ENCODE measurements at regions not wholly inside any gene's neighbourhood (a gene's known extent, or its start where the extent isn't known, plus 50 kb on each side); places are given as distances from the start of the nearest gene placed in this dataset.
"Not testable (repeated sequence)": the region's sequence is repeated elsewhere in the genome, so short reads cannot be mapped to it uniquely, and the experiment has no call there.

DNA sequence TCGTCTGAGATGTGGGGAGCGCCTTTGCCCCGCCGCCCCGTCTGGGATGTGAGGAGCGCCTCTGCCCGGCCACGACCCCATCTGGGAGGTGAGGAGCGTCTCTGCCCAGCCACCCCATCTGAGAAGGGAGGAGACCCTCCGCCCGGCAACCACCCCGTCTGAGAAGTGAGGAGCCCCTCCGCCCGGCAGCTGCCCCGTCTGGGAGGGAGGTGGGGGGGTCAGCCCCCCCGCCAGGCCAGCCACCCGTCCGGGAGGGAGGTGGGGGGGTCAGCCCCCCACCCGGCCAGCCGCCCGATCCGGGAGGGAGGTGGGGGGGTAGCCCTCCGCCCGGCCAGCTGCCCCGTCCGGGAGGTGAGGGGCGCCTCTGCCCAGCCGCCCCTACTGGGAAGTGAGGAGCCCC lies 174.8 kb upstream of the CSNK1A1L start:
- H3K4me1 ChIP-seq (ENCODE audit: control insufficient read depth in 2 of 2, insufficient read depth in 2 of 2, low read length in 2 of 2); intact Hi-C loops (cut with micrococcal nuclease); H3K36me3 ChIP-seq (ENCODE audit: control insufficient read depth in 2 of 3, insufficient read depth in 3 of 3, low read length in 3 of 3); POLR2A ChIA-PET; H3K4me3 Mint-ChIP-seq; ATAC-seq; H3K27me3 Mint-ChIP-seq; H3K4me3 ChIP-seq (ENCODE audit: low read length); H3K27ac Mint-ChIP-seq; DNase-seq; H3K9me3 ChIP-seq (ENCODE audit: control insufficient read depth in 2 of 3, low read length in 3 of 3); H3K36me3 Mint-ChIP-seq; CTCF ChIA-PET; H3K27ac ChIP-seq (ENCODE audit: low read depth, low read length); H3K4me1 Mint-ChIP-seq; H3K27me3 ChIP-seq (ENCODE audit: control insufficient read depth in 2 of 2, insufficient read depth in 2 of 2, low read length in 2 of 2): not testable (repeated sequence)
- peaks cover 0 to 25% (median 7%) of the 10 kb centered on the region in 11 donors for H3K9me3 Mint-ChIP-seq

DNA sequence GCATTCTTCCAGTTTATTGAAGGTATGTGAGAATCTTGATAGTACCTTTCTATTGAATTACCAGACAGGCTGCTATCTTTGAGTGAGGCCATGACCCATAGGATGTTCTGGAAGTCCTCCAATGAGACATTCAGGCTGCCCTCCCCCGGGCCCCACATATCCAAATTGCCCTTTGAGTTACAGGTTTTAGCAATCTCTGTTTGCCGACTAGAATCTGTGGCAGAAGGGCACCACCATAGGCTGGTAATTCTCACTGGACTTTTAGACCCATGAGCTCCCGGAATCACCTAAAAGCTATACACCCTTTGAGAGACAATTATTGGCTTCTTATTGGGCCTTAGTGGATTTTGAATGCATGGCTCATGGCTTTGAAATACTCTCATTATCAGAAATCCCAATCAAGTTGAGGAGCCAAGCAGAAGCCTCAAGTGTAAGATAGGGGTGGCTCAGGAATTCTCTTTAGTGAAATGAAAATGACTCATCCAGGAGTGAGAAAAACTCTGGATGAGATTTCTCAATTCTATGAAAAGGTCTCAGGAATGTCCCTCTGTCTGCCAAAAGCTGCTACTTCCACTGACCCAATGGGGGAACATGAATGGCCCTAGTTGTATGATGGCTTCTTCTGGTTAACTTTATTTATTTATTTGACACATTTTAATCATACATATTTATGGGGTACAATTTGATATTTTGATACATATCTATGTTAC lies 172.1 kb upstream of the CSNK1A1L start:
- DNase-seq = no peak
- Mint-ChIP-seq H3K36me3 (no peaks in the 10 kb centered on the region), H3K4me1 (no peaks in the 10 kb centered on the region), H3K27ac (no peak overlapping the region), H3K4me3 (no peak overlapping the region), H3K9me3 (peaks cover 0 to 30% (median 8%) of the 10 kb centered on the region in 11 donors), H3K27me3 (no peaks in the 10 kb centered on the region)
- H3K36me3 ChIP-seq (ENCODE audit: control insufficient read depth in 2 of 3, insufficient read depth in 3 of 3, low read length in 3 of 3) = no peaks in the 10 kb centered on the region
- ChIA-PET CTCF (no interaction called here), POLR2A (no interaction called here)
- no peak for ATAC-seq
- H3K27ac ChIP-seq (ENCODE audit: low read depth, low read length) = no peak overlapping the region
- no peaks in the 10 kb centered on the region for H3K27me3 ChIP-seq (ENCODE audit: control insufficient read depth in 2 of 2, insufficient read depth in 2 of 2, low read length in 2 of 2)
- H3K4me3 ChIP-seq (ENCODE audit: low read length) = no peak overlapping the region
- H3K9me3 ChIP-seq (ENCODE audit: control insufficient read depth in 2 of 3, low read length in 3 of 3) = no peaks in the 10 kb centered on the region
- no peaks in the 10 kb centered on the region for H3K4me1 ChIP-seq (ENCODE audit: control insufficient read depth in 2 of 2, insufficient read depth in 2 of 2, low read length in 2 of 2)
- intact Hi-C loops (cut with micrococcal nuclease) = no loop called here

DNA sequence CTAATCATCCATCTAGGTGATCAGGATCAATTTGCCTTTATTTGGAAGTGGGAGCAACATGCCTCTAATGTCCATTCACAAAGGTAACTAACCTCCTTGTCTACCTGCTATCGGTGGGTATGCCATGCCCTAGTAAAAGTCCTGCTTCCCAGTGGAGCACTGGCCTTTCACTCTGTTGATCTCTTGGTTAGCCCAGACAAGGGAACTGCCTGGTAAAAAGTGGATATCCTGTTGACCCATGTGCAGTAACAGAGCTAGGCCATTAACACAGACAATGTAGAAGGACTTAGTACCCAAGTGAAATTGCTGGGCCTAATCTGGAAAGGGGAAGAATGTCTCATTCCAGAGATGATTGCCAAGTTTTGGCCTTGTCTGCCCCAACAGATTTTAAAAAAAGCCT lies 171.5 kb upstream of the CSNK1A1L start:
- intact Hi-C loops (cut with micrococcal nuclease) = no loop called here

GRCh38 chr13:37274569-37275497 lies 169.4 kb upstream of the CSNK1A1L start:
- ChIA-PET CTCF (no interaction called here), POLR2A (no interaction called here)
- DNase-seq (no peak), ATAC-seq (no peak)
- no peaks in the 10 kb centered on the region for H3K36me3 ChIP-seq (ENCODE audit: control insufficient read depth in 2 of 3, insufficient read depth in 3 of 3, low read length in 3 of 3)
- H3K4me3 Mint-ChIP-seq = no peak overlapping the region
- no peaks in the 10 kb centered on the region for H3K27me3 Mint-ChIP-seq
- peaks cover 0 to 20% (median 7%) of the 10 kb centered on the region in 11 donors for H3K9me3 Mint-ChIP-seq
- H3K27ac ChIP-seq (ENCODE audit: low read depth, low read length) = no peak overlapping the region
- H3K27me3 ChIP-seq (ENCODE audit: control insufficient read depth in 2 of 2, insufficient read depth in 2 of 2, low read length in 2 of 2) = no peaks in the 10 kb centered on the region
- H3K27ac Mint-ChIP-seq = no peak overlapping the region
- intact Hi-C loops (cut with micrococcal nuclease) = no loop called here
- no peak overlapping the region for H3K4me3 ChIP-seq (ENCODE audit: low read length)
- no peaks in the 10 kb centered on the region for H3K9me3 ChIP-seq (ENCODE audit: control insufficient read depth in 2 of 3, low read length in 3 of 3)
- H3K4me1 ChIP-seq (ENCODE audit: control insufficient read depth in 2 of 2, insufficient read depth in 2 of 2, low read length in 2 of 2) = no peaks in the 10 kb centered on the region
- H3K36me3 Mint-ChIP-seq = no peaks in the 10 kb centered on the region
- H3K4me1 Mint-ChIP-seq = no peaks in the 10 kb centered on the region

More for the DNA sequence above, 171.5 kb upstream of the CSNK1A1L start:
- ATAC-seq (no peak), DNase-seq (no peak)
- Mint-ChIP-seq H3K36me3 (no peaks in the 10 kb centered on the region), H3K4me3 (no peak overlapping the region), H3K27ac (no peak overlapping the region), H3K9me3 (peaks cover 0 to 27% (median 9%) of the 10 kb centered on the region in 11 donors), H3K27me3 (no peaks in the 10 kb centered on the region), H3K4me1 (no peaks in the 10 kb centered on the region)
- POLR2A ChIA-PET = no interaction called here
- H3K4me3 ChIP-seq (ENCODE audit: low read length) = no peak overlapping the region
- H3K36me3 ChIP-seq (ENCODE audit: control insufficient read depth in 2 of 3, insufficient read depth in 3 of 3, low read length in 3 of 3) = no peaks in the 10 kb centered on the region
- no peaks in the 10 kb centered on the region for H3K27me3 ChIP-seq (ENCODE audit: control insufficient read depth in 2 of 2, insufficient read depth in 2 of 2, low read length in 2 of 2)
- CTCF ChIA-PET = no interaction called here
- no peaks in the 10 kb centered on the region for H3K4me1 ChIP-seq (ENCODE audit: control insufficient read depth in 2 of 2, insufficient read depth in 2 of 2, low read length in 2 of 2)
- H3K9me3 ChIP-seq (ENCODE audit: control insufficient read depth in 2 of 3, low read length in 3 of 3) = no peaks in the 10 kb centered on the region
- H3K27ac ChIP-seq (ENCODE audit: low read depth, low read length) = no peak overlapping the region

DNA sequence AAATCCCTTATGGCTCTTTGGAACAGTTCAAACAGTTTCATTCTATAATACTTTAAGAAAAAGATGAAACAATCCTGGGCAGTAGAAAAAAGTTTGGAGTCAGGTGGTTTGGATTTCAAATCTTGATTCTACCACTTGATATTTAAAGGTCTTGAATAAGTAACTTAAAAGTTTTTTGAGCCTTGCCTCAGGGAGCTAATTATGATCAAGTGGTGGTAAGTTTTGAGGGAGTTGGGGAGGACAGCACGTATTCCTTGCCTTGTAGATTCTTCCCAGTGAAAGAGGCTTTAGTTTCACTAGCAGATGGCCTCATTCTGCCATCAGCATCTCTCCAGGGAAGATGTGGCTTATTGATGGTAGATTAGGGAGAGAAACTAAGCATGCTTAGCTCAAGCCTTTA lies 168.4 kb upstream of the CSNK1A1L start:
- Mint-ChIP-seq H3K4me3 (no peak overlapping the region), H3K4me1 (no peaks in the 10 kb centered on the region), H3K9me3 (peaks cover 0 to 16% (median 6%) of the 10 kb centered on the region in 11 donors), H3K27me3 (no peaks in the 10 kb centered on the region), H3K36me3 (no peaks in the 10 kb centered on the region), H3K27ac (no peak overlapping the region)
- POLR2A ChIA-PET = no interaction called here
- ATAC-seq (no peak), DNase-seq (no peak)
- H3K4me1 ChIP-seq (ENCODE audit: control insufficient read depth in 2 of 2, insufficient read depth in 2 of 2, low read length in 2 of 2) = no peaks in the 10 kb centered on the region
- no peaks in the 10 kb centered on the region for H3K36me3 ChIP-seq (ENCODE audit: control insufficient read depth in 2 of 3, insufficient read depth in 3 of 3, low read length in 3 of 3)
- H3K9me3 ChIP-seq (ENCODE audit: control insufficient read depth in 2 of 3, low read length in 3 of 3) = no peaks in the 10 kb centered on the region
- CTCF ChIA-PET = no interaction called here
- no peaks in the 10 kb centered on the region for H3K27me3 ChIP-seq (ENCODE audit: control insufficient read depth in 2 of 2, insufficient read depth in 2 of 2, low read length in 2 of 2)
- no peak overlapping the region for H3K4me3 ChIP-seq (ENCODE audit: low read length)
- H3K27ac ChIP-seq (ENCODE audit: low read depth, low read length) = no peak overlapping the region
- intact Hi-C loops (cut with micrococcal nuclease) = no loop called here

- intact Hi-C loops (cut with micrococcal nuclease) = no loop called here
- Histone ChIP-seq H3K27me3 (ENCODE audit: control insufficient read depth in 2 of 2, insufficient read depth in 2 of 2, low read length in 2 of 2) (no peaks in the 10 kb centered on the region), H3K4me1 (ENCODE audit: control insufficient read depth in 2 of 2, insufficient read depth in 2 of 2, low read length in 2 of 2) (no peaks in the 10 kb centered on the region), H3K27ac (ENCODE audit: low read depth, low read length) (no peak overlapping the region), H3K4me3 (ENCODE audit: low read length) (no peak overlapping the region), H3K9me3 (ENCODE audit: control insufficient read depth in 2 of 3, low read length in 3 of 3) (no peaks in the 10 kb centered on the region), H3K36me3 (ENCODE audit: control insufficient read depth in 2 of 3, insufficient read depth in 3 of 3, low read length in 3 of 3) (no peaks in the 10 kb centered on the region)
- no peaks in the 10 kb centered on the region for H3K27me3 Mint-ChIP-seq
- CTCF ChIA-PET = no interaction called here
- peak overlapping the region in 1 of 9 donors; percentile 31 for H3K27ac Mint-ChIP-seq
- no peak overlapping the region for H3K4me3 Mint-ChIP-seq
- H3K4me1 Mint-ChIP-seq = no peaks in the 10 kb centered on the region
- peaks cover 0 to 12% (median 6%) of the 10 kb centered on the region in 11 donors for H3K9me3 Mint-ChIP-seq
- no peak for DNase-seq
- H3K36me3 Mint-ChIP-seq = no peaks in the 10 kb centered on the region
- POLR2A ChIA-PET = no interaction called here
- ATAC-seq = no peak
Measured at GRCh38 chr13:37270226-37271001, 164.9 kb upstream of the CSNK1A1L start.

Measured in naive thymus-derived CD4-positive, alpha-beta T cell (primary cell).